ENCODE measurements at regions not wholly inside any gene's neighbourhood (a gene's known extent, or its start where the extent isn't known, plus 50 kb on each side); places are given as distances from the start of the nearest gene placed in this dataset.
"Not testable (repeated sequence)": the region's sequence is repeated elsewhere in the genome, so short reads cannot be mapped to it uniquely, and the experiment has no call there.

DNA sequence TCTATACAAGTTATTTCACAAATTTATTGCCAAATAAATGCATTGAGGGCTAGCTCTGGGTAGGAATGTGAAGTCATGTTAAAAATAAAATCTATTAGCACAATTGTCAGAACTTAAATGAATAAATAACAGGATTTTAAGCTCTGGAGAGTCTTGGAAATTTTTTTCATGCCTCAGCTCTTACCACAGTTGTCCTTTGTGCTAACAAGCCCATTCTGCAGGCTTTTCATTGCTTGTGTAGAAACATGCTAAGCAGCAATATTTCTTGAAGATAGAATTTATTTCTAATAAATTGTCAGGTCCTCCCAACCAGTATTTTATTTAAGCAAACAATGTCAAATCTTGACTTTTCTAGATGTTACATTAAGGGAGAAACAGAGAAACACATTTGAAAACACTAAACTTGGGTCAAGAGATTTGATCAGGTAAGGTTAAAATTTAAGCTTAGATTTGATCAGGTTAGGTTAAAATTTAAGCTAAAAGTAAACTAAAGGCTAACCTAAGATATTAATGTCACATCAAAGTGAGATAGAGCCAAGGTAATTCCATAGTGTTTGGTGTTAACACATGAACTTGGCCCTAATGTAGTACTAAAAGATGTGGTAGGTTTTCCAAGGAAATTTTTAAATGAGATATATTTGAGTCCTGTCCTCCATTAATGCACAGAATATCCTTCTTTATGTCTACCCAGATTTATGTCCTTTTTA is 179.1 kb upstream of the IL1RAPL1 start:
- Histone ChIP-seq H3K27ac (no peak overlapping the region), H3K4me3 (IDR thresholded peaks at IDR 0.05; ENCODE audit: insufficient read depth, low read depth, low read length) (no peak overlapping the region), H2AFZ (ENCODE audit: low read depth) (no peak overlapping the region), H3K4me2 (no peak overlapping the region), H3K36me3 (ENCODE audit: insufficient read depth) (no peaks in the 10 kb centered on the region), H4K20me1 (ENCODE audit: insufficient read depth) (no peaks in the 10 kb centered on the region), H3K27me3 (ENCODE audit: insufficient read depth, low read depth) (no peaks in the 10 kb centered on the region), H3K4me1 (ENCODE audit: low read depth, poor library complexity, severe bottlenecking) (no peaks in the 10 kb centered on the region), H3K79me2 (ENCODE audit: insufficient read depth, low read depth) (no peaks in the 10 kb centered on the region), H3K9ac (no peak overlapping the region)
- TF ChIP-seq, protein P1, sequence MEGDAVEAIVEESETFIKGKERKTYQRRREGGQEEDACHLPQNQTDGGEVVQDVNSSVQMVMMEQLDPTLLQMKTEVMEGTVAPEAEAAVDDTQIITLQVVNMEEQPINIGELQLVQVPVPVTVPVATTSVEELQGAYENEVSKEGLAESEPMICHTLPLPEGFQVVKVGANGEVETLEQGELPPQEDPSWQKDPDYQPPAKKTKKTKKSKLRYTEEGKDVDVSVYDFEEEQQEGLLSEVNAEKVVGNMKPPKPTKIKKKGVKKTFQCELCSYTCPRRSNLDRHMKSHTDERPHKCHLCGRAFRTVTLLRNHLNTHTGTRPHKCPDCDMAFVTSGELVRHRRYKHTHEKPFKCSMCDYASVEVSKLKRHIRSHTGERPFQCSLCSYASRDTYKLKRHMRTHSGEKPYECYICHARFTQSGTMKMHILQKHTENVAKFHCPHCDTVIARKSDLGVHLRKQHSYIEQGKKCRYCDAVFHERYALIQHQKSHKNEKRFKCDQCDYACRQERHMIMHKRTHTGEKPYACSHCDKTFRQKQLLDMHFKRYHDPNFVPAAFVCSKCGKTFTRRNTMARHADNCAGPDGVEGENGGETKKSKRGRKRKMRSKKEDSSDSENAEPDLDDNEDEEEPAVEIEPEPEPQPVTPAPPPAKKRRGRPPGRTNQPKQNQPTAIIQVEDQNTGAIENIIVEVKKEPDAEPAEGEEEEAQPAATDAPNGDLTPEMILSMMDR (conservative IDR thresholded peaks at IDR 0.05; ENCODE audit: low read depth, low read length) = no peak

DNA sequence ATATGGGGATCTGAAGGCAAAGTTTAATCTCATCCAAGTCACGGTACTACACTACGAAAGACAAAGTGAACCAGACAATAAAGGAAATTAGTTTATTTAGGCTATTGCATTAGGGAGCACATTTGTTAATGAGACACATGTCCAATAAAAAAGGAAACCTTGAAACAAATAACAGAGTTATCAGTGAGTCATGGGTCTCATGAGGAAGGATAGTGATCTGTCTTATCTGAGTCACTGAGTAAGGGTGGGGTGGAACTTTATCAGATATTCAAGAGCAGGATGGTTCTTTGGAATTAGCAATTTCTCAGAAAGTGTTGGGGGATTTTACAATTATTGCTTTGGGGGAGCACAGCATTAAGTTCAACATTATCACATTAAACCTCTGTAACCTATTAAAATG is 188.9 kb upstream of the IL1RAPL1 start:
- TF ChIP-seq, protein P1 (conservative IDR thresholded peaks at IDR 0.05; ENCODE audit: low read depth, low read length) = no peak
- Histone ChIP-seq H3K27me3 (ENCODE audit: insufficient read depth, low read depth) (no peaks in the 10 kb centered on the region), H3K4me3 (IDR thresholded peaks at IDR 0.05; ENCODE audit: insufficient read depth, low read depth, low read length) (no peak overlapping the region), H3K4me1 (ENCODE audit: low read depth, poor library complexity, severe bottlenecking) (no peaks in the 10 kb centered on the region), H3K79me2 (ENCODE audit: insufficient read depth, low read depth) (no peaks in the 10 kb centered on the region), H3K27ac (no peak overlapping the region), H3K4me2 (no peak overlapping the region), H2AFZ (ENCODE audit: low read depth) (no peak overlapping the region), H3K36me3 (ENCODE audit: insufficient read depth) (no peaks in the 10 kb centered on the region), H4K20me1 (ENCODE audit: insufficient read depth) (no peaks in the 10 kb centered on the region), H3K9ac (no peak overlapping the region)

DNA sequence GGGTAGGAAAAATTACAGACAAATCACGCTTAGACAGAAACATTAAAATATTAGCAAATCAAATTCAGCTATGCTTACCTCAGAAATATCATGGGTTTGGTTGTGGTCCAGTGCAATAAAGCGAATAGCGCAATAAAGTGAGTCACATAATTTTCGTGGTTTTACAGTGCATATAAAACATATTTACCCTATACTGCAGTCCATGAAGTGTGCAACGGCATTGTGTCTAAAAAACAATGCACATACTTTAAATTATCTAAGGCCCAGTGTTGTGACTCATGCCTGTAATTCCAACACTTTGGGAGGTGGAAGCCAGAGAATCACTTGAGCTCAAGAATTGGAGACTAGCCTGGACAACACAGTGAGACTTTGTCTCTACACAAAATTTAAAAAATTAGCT is 195.7 kb upstream of the IL1RAPL1 start:
- H2AFZ ChIP-seq (ENCODE audit: low read depth) = no peak overlapping the region
- no peak overlapping the region for H3K27ac ChIP-seq
- H3K27me3 ChIP-seq (ENCODE audit: insufficient read depth, low read depth) = no peaks in the 10 kb centered on the region
- H3K9ac ChIP-seq = no peak overlapping the region
- H3K4me1 ChIP-seq (ENCODE audit: low read depth, poor library complexity, severe bottlenecking) = no peaks in the 10 kb centered on the region
- H4K20me1 ChIP-seq (ENCODE audit: insufficient read depth) = no peaks in the 10 kb centered on the region
- H3K36me3 ChIP-seq (ENCODE audit: insufficient read depth) = no peaks in the 10 kb centered on the region
- TF ChIP-seq, protein P1 (conservative IDR thresholded peaks at IDR 0.05; ENCODE audit: low read depth, low read length) = no peak
- H3K4me3 ChIP-seq (IDR thresholded peaks at IDR 0.05; ENCODE audit: insufficient read depth, low read depth, low read length) = no peak overlapping the region
- H3K4me2 ChIP-seq = no peak overlapping the region
- no peaks in the 10 kb centered on the region for H3K79me2 ChIP-seq (ENCODE audit: insufficient read depth, low read depth)

DNA sequence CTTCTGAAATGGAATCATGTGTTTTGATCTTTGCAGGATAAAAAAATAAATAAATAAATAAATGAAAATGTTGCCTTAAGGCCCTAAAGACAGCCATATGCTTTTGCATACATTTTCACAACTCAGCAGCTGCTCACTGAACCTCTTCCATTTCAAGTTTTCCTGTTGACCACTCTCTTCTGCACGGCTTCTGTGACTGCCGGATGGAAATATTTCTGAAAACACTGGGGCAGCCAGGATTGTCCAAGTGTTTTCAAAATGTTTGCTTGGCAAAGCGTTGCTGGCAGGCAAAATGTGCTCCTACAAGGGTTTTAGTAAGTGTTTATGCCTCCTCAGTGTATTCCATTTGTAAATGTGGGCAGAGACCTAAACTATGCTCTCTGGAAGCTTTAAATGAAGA is 208.1 kb upstream of the IL1RAPL1 start:
- H3K4me3 ChIP-seq (IDR thresholded peaks at IDR 0.05; ENCODE audit: insufficient read depth, low read depth, low read length) = no peak overlapping the region

DNA sequence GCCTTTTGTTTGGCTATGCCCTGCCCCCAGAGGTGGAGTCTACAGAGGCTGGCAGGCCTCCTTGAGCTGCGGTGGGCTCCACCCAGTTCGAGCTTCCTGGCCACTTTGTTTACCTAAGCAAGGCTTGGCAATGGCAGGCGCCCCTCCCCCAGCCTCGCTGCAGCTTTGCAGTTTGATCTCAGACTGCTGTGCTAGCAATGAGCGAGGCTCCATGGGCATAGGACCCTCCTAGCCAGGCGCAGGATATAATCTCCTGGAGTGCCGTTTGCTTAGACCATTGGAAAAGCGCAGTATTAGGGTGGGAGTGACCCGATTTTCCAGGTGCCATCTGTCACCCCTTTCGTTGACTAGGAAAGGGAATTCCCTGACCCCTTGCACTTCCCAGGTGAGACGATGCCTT is 219.6 kb upstream of the IL1RAPL1 start:
- H3K36me3 ChIP-seq (ENCODE audit: insufficient read depth); H4K20me1 ChIP-seq (ENCODE audit: insufficient read depth); H3K9ac ChIP-seq; H3K4me1 ChIP-seq (ENCODE audit: low read depth, poor library complexity, severe bottlenecking); H3K27me3 ChIP-seq (ENCODE audit: insufficient read depth, low read depth); H3K4me3 ChIP-seq (IDR thresholded peaks at IDR 0.05; ENCODE audit: insufficient read depth, low read depth, low read length); H3K79me2 ChIP-seq (ENCODE audit: insufficient read depth, low read depth); H2AFZ ChIP-seq (ENCODE audit: low read depth); H3K27ac ChIP-seq; H3K4me2 ChIP-seq: not testable (repeated sequence)

More for the DNA sequence above, 208.1 kb upstream of the IL1RAPL1 start:
- H2AFZ ChIP-seq (ENCODE audit: low read depth) = no peak overlapping the region
- no peaks in the 10 kb centered on the region for H3K79me2 ChIP-seq (ENCODE audit: insufficient read depth, low read depth)
- TF ChIP-seq, protein P1 (conservative IDR thresholded peaks at IDR 0.05; ENCODE audit: low read depth, low read length) = no peak
- H3K4me1 ChIP-seq (ENCODE audit: low read depth, poor library complexity, severe bottlenecking) = no peaks in the 10 kb centered on the region
- no peaks in the 10 kb centered on the region for H4K20me1 ChIP-seq (ENCODE audit: insufficient read depth)
- no peaks in the 10 kb centered on the region for H3K36me3 ChIP-seq (ENCODE audit: insufficient read depth)
- H3K27ac ChIP-seq = no peak overlapping the region
- H3K4me2 ChIP-seq = no peak overlapping the region
- H3K9ac ChIP-seq = no peak overlapping the region
- H3K27me3 ChIP-seq (ENCODE audit: insufficient read depth, low read depth) = no peaks in the 10 kb centered on the region

Data from KMS-11 (cell line).